Esophagus squamous epithelium (tissue), 5 donors: ENCODE measurements at regions not wholly inside any gene's neighbourhood (a gene's known extent, or its start where the extent isn't known, plus 50 kb on each side); places are given as distances from the start of the nearest gene placed in this dataset.

Experiments used
- DNase-seq: peaks from one replicate; lab custom pipeline; 2025; lab: John Stamatoyannopoulos, UW
- H3K27ac ChIP-seq, 4 donors: fragments of 200-600 bp; sonication (generic); one replicate each; pipeline ENCODE4 v1.5.1; 2016 to 2019; ENCODE audit warnings: mild to moderate bottlenecking in 1 of 4
- H3K27me3 ChIP-seq, 4 donors: fragments of 200-600 bp; sonication (generic); 1 replicate in 3 of 4; 2 replicates in 1 of 4; pipeline versions ENCODE4 v1.5.1 to v1.6.0; 2017 to 2021; ENCODE audit warnings: antibody characterized with exemption in 1 of 4
- H3K36me3 ChIP-seq, 3 donors: fragments of 200-600 bp; sonication (generic); one replicate each; pipeline ENCODE4 v1.5.1; 2016 to 2019
- H3K4me1 ChIP-seq, 3 donors: fragments of 200-600 bp; sonication (generic); one replicate each; pipeline ENCODE4 v1.5.1; 2017 to 2019
- H3K4me3 ChIP-seq, 4 donors: fragments of 200-600 bp; sonication (generic); 1 replicate in 3 of 4; 2 replicates in 1 of 4; pipeline ENCODE4 v1.5.1; 2016 to 2019; ENCODE audit warnings: mild to moderate bottlenecking in 2 of 4, moderate library complexity in 1 of 4
- H3K9me3 ChIP-seq, 3 donors: fragments of 200-600 bp; sonication (generic); one replicate each; pipeline ENCODE4 v1.5.1; 2016 to 2019
- POLR2A ChIP-seq, 4 donors: fragments of 450-650 bp; IDR thresholded peaks; one replicate each; pipeline ENCODE4 v1.6.1; 2017; ENCODE audit warnings: antibody characterized with exemption in 4 of 4, mild to moderate bottlenecking in 4 of 4, moderate library complexity in 3 of 4
- WGBS, 2 donors: methylation state at CpG; one replicate each; pipeline ENCODE4 v1.1.5; 2018; 5-methylcytosine and 5-hydroxymethylcytosine counted together
- intact Hi-C: fragments of 100-400 bp; cut with DNase I; formaldehyde crosslinking; loops from one replicate; pipeline ENCODE4 v1.15.0; 2022
- TF ChIP-seq, protein P1 (sequence below), 6 experiments: fragments of 450-650 bp in 4 of 6; fragments of 200-600 bp in 2 of 6; sonication (generic) in 2 of 6; IDR thresholded peaks; one replicate each; pipeline ENCODE4 v1.5.1; 2016 to 2019; ENCODE audit warnings: antibody characterized with exemption in 6 of 6, mild to moderate bottlenecking in 4 of 6, moderate library complexity in 4 of 6
- donor health status: DM: yes; HTN: yes; CAD: no.

DNA sequence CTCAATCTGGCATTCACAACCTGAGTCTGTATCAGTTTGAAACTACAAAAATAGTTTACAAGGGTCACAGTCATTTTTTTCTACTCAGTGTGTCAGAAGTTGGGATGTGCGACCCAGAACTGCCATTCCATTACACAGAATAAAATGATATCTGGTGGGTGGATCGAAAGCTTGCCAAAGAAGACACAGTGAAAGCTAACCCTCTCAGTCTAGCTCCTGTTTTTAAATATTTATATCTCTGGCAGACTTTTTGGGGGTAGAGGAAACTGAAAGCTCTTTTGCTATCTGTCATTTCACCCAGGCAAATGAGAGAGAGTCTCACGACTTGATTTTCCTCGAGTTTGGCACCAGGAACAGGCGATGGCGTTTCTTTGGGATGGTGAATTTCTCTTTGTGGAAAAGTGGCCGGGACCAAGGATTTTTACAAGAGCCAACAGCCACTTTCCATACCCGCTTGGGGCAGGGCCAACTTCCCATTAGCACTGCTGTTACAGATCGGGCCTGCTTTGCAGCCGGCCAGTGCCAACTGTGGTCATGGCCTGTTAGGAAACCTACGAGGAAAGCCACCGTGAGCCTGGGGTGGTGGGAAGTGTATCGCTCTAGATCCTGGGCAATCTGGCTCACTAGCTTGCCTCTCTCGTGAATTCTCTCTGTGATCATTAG, 185.5 kb upstream of the NFIA start:
- no peak for DNase-seq
- 71 to 74% methylated on average over 13 to 14 of the region's 14 CpGs for WGBS, 2 donors

DNA sequence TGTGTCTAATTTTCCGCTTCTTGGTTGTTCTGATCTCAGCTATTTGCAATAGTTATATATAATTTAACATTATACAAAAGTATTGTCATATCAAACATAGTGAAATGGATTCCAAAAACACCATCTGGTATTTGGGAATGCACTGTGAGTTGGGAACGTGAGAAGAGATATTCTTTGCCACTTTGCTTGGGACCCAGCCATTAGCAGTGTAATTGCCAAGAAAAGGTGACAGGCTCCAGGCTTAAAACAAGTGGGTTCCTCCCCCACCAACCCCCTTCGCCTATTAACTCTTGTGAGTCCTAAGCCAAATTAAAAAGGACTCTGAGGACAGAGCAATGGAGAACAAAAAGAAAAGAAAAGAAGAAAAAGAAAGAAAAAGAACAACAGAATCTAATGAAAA, 186.7 kb upstream of the NFIA start:
- no peak overlapping the region for H3K4me3 ChIP-seq
- DNase-seq: no peak
- H3K27ac ChIP-seq: no peak overlapping the region
- H3K4me1 ChIP-seq: no peaks in the 10 kb centered on the region
- TF ChIP-seq, protein P1, sequence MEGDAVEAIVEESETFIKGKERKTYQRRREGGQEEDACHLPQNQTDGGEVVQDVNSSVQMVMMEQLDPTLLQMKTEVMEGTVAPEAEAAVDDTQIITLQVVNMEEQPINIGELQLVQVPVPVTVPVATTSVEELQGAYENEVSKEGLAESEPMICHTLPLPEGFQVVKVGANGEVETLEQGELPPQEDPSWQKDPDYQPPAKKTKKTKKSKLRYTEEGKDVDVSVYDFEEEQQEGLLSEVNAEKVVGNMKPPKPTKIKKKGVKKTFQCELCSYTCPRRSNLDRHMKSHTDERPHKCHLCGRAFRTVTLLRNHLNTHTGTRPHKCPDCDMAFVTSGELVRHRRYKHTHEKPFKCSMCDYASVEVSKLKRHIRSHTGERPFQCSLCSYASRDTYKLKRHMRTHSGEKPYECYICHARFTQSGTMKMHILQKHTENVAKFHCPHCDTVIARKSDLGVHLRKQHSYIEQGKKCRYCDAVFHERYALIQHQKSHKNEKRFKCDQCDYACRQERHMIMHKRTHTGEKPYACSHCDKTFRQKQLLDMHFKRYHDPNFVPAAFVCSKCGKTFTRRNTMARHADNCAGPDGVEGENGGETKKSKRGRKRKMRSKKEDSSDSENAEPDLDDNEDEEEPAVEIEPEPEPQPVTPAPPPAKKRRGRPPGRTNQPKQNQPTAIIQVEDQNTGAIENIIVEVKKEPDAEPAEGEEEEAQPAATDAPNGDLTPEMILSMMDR (IDR thresholded peaks at IDR 0.05): no peak
- TF ChIP-seq POLR2A (IDR thresholded peaks at IDR 0.05): no peak
- H3K36me3 ChIP-seq: no peaks in the 10 kb centered on the region
- intact Hi-C loops: no loop called here
- WGBS, 2 donors: 66 to 74% methylated on average over 3 of the region's 3 CpGs
- H3K27me3 ChIP-seq: peaks cover 0 to 2% (median 0%) of the 10 kb centered on the region in 4 donors
- no peaks in the 10 kb centered on the region for H3K9me3 ChIP-seq

More for the DNA sequence above, 185.5 kb upstream of the NFIA start:
- H3K27me3 ChIP-seq: no peaks in the 10 kb centered on the region
- no peaks in the 10 kb centered on the region for H3K9me3 ChIP-seq
- no peaks in the 10 kb centered on the region for H3K4me1 ChIP-seq
- H3K36me3 ChIP-seq: no peaks in the 10 kb centered on the region
- H3K27ac ChIP-seq: no peak overlapping the region
- intact Hi-C loops: no loop called here
- H3K4me3 ChIP-seq: no peak overlapping the region
- no peak for TF ChIP-seq POLR2A (IDR thresholded peaks at IDR 0.05)
- TF ChIP-seq, protein P1 (IDR thresholded peaks at IDR 0.05): no peak

DNA sequence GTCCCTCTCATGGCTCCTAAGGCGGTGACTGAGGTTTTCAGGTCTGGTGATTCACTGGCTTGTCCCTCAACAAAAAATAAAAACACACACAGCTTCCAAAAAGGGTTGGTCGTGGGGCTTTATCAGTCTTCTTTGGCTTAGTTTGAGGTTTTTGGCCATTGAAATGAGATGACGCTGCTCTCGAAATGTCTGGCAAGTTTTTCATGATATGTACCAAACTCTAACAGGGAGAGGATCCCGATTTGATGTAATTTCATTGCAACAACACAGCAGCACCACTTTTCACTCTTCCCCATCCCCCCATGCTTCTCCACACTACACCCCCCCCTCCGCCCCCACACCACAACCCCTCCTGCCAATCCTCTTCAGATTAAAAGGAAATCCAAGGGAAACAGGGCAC, 187.1 kb upstream of the NFIA start:
- TF ChIP-seq, protein P1 (IDR thresholded peaks at IDR 0.05): no peak
- TF ChIP-seq POLR2A (IDR thresholded peaks at IDR 0.05): no peak
- 81 to 84% methylated on average over 5 of the region's 6 CpGs for whole genome bisulfite sequencing, 2 donors
- H3K4me1 ChIP-seq: no peaks in the 10 kb centered on the region
- no peaks in the 10 kb centered on the region for H3K36me3 ChIP-seq
- no peak overlapping the region for H3K27ac ChIP-seq
- H3K4me3 ChIP-seq: no peak overlapping the region
- no peaks in the 10 kb centered on the region for H3K9me3 ChIP-seq
- DNase-seq: no peak
- intact Hi-C loops: no loop called here
- H3K27me3 ChIP-seq: peaks cover 0 to 2% (median 0%) of the 10 kb centered on the region in 4 donors

DNA sequence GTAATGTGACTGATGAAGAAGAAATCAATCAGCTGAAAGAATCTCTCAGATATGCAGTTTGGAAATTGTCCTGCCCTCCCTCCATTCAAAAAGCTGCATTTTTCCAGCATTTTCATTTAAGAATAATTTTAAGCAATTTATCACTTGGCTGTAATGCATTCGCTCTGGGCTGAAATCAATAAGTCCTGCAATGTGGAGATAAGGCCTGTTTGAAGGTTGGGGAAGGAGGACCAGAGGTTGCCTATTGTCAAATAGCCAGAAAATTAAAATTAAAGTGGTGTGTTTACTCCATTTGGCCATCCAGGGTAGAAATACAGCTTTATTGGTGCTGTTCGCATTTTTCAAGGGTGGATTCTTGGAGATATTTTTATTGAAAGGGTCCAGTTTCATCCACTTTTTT, 187.6 kb upstream of the NFIA start:
- WGBS, 2 donors: 90 to 98% methylated on average over 2 of the region's 2 CpGs
- H3K4me3 ChIP-seq: no peak overlapping the region
- H3K27me3 ChIP-seq: peaks cover 0 to 2% (median 0%) of the 10 kb centered on the region in 4 donors
- no peaks in the 10 kb centered on the region for H3K9me3 ChIP-seq
- H3K36me3 ChIP-seq: no peaks in the 10 kb centered on the region
- TF ChIP-seq, protein P1 (IDR thresholded peaks at IDR 0.05): no peak
- TF ChIP-seq POLR2A (IDR thresholded peaks at IDR 0.05): no peak
- H3K27ac ChIP-seq: no peak overlapping the region
- DNase-seq: no peak
- H3K4me1 ChIP-seq: no peaks in the 10 kb centered on the region
- intact Hi-C loops: no loop called here

DNA sequence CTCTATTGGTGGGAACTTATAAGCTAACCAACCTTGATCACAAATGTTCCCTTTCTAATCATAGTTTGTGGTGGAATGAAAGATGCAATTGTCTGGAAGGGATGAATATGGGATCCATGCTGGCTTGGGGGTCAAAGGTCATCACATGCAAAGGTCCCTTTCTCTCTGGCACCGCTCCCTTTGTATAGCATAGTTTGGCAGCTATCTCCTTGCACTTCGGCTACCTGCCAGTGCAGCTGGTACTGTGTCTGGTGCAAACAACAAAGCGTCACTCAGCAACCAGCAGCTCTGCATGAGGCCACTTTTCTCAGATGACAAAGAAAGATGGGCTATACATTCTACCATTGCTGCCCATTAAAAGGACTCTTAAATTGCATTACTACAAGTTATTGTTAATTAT, 188.2 kb upstream of the NFIA start:
- WGBS, 2 donors: 76 to 79% methylated on average over 3 of the region's 3 CpGs
- TF ChIP-seq, protein P1 (IDR thresholded peaks at IDR 0.05): no peak
- TF ChIP-seq POLR2A (IDR thresholded peaks at IDR 0.05): no peak
- Histone ChIP-seq H3K4me1 (no peaks in the 10 kb centered on the region), H3K9me3 (no peaks in the 10 kb centered on the region), H3K27ac (no peak overlapping the region), H3K27me3 (peaks cover 0 to 2% (median 0%) of the 10 kb centered on the region in 4 donors), H3K36me3 (no peaks in the 10 kb centered on the region), H3K4me3 (no peak overlapping the region)
- DNase-seq: no peak
- intact Hi-C loops: no loop called here
